ENCODE measurements at regions not wholly inside any gene's neighbourhood (a gene's known extent, or its start where the extent isn't known, plus 50 kb on each side); places are given as distances from the start of the nearest gene placed in this dataset.

DNA sequence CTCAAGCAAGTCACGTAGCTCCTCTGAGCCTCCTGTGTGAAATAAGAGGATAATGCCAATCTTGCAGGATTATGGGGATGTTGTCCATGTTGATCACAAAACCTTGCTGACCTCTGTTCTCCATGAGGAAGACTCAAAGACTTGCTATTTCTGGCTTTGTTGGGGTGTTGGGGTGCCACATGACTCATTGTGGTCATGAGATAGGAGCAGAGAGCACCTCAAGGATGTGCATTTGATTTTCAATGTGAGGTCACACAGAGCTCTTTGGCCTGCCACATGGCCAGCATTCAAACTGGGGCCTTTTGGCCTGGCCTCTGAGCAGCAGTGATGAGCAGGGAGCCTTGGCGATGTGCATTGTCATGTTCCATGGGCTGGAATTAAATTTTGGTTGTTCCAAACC lies 380.3 kb downstream of the GADD45G start (continued):
- peak; percentile 45; the same call in 1 of the 2 replicates for TF ChIP-seq EED (IDR thresholded peaks at IDR 0.05; ENCODE audit: low read depth)
- no peak for TF ChIP-seq SMAD1 (IDR thresholded peaks at IDR 0.05; ENCODE audit: low read depth, partially characterized antibody)
- TF ChIP-seq, protein P1, sequence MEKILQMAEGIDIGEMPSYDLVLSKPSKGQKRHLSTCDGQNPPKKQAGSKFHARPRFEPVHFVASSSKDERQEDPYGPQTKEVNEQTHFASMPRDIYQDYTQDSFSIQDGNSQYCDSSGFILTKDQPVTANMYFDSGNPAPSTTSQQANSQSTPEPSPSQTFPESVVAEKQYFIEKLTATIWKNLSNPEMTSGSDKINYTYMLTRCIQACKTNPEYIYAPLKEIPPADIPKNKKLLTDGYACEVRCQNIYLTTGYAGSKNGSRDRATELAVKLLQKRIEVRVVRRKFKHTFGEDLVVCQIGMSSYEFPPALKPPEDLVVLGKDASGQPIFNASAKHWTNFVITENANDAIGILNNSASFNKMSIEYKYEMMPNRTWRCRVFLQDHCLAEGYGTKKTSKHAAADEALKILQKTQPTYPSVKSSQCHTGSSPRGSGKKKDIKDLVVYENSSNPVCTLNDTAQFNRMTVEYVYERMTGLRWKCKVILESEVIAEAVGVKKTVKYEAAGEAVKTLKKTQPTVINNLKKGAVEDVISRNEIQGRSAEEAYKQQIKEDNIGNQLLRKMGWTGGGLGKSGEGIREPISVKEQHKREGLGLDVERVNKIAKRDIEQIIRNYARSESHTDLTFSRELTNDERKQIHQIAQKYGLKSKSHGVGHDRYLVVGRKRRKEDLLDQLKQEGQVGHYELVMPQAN (conservative IDR thresholded peaks at IDR 0.05): no peak
- TF ChIP-seq BRCA1 (IDR thresholded peaks at IDR 0.05; ENCODE audit: low read depth, low read length): no peak
- TF ChIP-seq RELA (IDR thresholded peaks at IDR 0.05; ENCODE audit: borderline replicate concordance, partially characterized antibody): no peak
- TF ChIP-seq HDGF (IDR thresholded peaks at IDR 0.05): no peak
- TF ChIP-seq NBN (IDR thresholded peaks at IDR 0.05): no peak
- TF ChIP-seq, protein P2, sequence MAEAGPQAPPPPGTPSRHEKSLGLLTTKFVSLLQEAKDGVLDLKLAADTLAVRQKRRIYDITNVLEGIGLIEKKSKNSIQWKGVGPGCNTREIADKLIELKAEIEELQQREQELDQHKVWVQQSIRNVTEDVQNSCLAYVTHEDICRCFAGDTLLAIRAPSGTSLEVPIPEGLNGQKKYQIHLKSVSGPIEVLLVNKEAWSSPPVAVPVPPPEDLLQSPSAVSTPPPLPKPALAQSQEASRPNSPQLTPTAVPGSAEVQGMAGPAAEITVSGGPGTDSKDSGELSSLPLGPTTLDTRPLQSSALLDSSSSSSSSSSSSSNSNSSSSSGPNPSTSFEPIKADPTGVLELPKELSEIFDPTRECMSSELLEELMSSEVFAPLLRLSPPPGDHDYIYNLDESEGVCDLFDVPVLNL (IDR thresholded peaks at IDR 0.05; ENCODE audit: low read depth, low read length): no peak
- no peak for TF ChIP-seq TARDBP (IDR thresholded peaks at IDR 0.05; ENCODE audit: borderline replicate concordance)
- TF ChIP-seq EZH2 (IDR thresholded peaks at IDR 0.05; ENCODE audit: borderline replicate concordance, control insufficient read depth, low read depth, low read length): no peak
- peak; percentile 86 for TF ChIP-seq RUNX3 (IDR thresholded peaks at IDR 0.05; ENCODE audit: low read length)
- no peak for TF ChIP-seq IRF4 (IDR thresholded peaks at IDR 0.05; ENCODE audit: low read depth, low read length)
- no peak for TF ChIP-seq PML (IDR thresholded peaks at IDR 0.05; ENCODE audit: low read length)

DNA sequence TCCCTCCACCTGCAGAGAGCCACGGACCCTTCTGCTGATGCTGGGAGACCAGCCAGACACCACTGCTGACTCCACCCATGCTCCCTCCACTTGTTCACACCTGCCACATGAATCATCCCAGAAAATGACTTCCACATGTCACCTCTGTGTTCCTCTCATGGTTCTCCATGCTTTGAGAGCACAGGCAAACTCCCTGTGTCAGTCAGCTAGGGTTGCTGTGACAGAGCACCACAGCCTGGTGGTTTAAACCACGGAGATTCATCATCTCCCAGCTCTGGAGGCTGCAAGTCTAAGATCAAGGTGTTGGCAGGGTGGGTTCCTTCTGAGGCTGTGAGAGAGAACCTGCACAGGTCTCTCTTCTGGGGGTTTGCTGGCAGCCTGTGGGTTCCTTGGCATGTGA lies 381.4 kb downstream of the GADD45G start:
- Histone ChIP-seq H3K36me3 (ENCODE audit: control insufficient read depth in 2 of 2, insufficient read depth in 2 of 2, low read length in 1 of 2) (no peaks in the 10 kb centered on the region), H3K27ac (ENCODE audit: control insufficient read depth, insufficient read depth) (no peak overlapping the region), H2AFZ (ENCODE audit: control insufficient read depth, low read depth, low read length) (no peak overlapping the region), H3K4me1 (ENCODE audit: control insufficient read depth, insufficient read depth, low read length) (peaks cover 6% of the 10 kb centered on the region; the same call in 1 of the 2 replicates), H3K9me3 (replicated peaks; ENCODE audit: control insufficient read depth, insufficient read depth, low read length) (no peaks in the 10 kb centered on the region; the same call in 2 of the 3 replicates), H4K20me1 (ENCODE audit: control insufficient read depth, insufficient read depth) (no peaks in the 10 kb centered on the region), H3K4me3 (no peak overlapping the region), H3K27me3 (replicated peaks in 1 of 2; ENCODE audit: control insufficient read depth in 2 of 2, insufficient read depth in 2 of 2, low read length in 1 of 2) (no peaks in the 10 kb centered on the region; a peak in 1 of 4 replicates), H3K4me2 (ENCODE audit: control insufficient read depth, insufficient read depth) (no peak overlapping the region), H3K9ac (ENCODE audit: control insufficient read depth, insufficient read depth, low read length) (no peak overlapping the region), H3K79me2 (ENCODE audit: control insufficient read depth, insufficient read depth, low read length) (no peaks in the 10 kb centered on the region)
- in situ Hi-C loops (cut with MboI) (no loop called here), intact Hi-C loops (cut with micrococcal nuclease; ENCODE audit: unreplicated experiment) (no loop called here)
- ChIA-PET SMC1A (ENCODE audit: uncharacterized antibody, unreplicated experiment) (no interaction called here), RAD21 (ENCODE audit: unreplicated experiment) (no interaction called here), POLR2A (no interaction called here), CTCF (no interaction called here)
- DNase-seq (ENCODE audit: low read depth, low spot score) (no peak), FAIRE-seq (no peak), ATAC-seq (no peak)
- WGBS (ENCODE audit: insufficient coverage, insufficient replicate concordance, low lambda C conversion rate, missing lambda C conversion rate): 40% methylated on average over 2 of the region's 2 CpGs
- BruUV-seq (replicated peaks): no TSS peak
- no peak for TF ChIP-seq IRF4 (IDR thresholded peaks at IDR 0.05; ENCODE audit: low read depth, low read length)
- TF ChIP-seq FOXM1 (IDR thresholded peaks at IDR 0.05; ENCODE audit: low read depth, low read length): no peak
- no peak for TF ChIP-seq JUNB (IDR thresholded peaks at IDR 0.05)
- TF ChIP-seq, protein P3, sequence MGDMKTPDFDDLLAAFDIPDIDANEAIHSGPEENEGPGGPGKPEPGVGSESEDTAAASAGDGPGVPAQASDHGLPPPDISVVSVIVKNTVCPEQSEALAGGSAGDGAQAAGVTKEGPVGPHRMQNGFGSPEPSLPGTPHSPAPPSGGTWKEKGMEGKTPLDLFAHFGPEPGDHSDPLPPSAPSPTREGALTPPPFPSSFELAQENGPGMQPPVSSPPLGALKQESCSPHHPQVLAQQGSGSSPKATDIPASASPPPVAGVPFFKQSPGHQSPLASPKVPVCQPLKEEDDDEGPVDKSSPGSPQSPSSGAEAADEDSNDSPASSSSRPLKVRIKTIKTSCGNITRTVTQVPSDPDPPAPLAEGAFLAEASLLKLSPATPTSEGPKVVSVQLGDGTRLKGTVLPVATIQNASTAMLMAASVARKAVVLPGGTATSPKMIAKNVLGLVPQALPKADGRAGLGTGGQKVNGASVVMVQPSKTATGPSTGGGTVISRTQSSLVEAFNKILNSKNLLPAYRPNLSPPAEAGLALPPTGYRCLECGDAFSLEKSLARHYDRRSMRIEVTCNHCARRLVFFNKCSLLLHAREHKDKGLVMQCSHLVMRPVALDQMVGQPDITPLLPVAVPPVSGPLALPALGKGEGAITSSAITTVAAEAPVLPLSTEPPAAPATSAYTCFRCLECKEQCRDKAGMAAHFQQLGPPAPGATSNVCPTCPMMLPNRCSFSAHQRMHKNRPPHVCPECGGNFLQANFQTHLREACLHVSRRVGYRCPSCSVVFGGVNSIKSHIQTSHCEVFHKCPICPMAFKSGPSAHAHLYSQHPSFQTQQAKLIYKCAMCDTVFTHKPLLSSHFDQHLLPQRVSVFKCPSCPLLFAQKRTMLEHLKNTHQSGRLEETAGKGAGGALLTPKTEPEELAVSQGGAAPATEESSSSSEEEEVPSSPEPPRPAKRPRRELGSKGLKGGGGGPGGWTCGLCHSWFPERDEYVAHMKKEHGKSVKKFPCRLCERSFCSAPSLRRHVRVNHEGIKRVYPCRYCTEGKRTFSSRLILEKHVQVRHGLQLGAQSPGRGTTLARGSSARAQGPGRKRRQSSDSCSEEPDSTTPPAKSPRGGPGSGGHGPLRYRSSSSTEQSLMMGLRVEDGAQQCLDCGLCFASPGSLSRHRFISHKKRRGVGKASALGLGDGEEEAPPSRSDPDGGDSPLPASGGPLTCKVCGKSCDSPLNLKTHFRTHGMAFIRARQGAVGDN (IDR thresholded peaks at IDR 0.05): no peak
- no peak for TF ChIP-seq ZSCAN29 (IDR thresholded peaks at IDR 0.05)
- TF ChIP-seq MXI1 (IDR thresholded peaks at IDR 0.05; ENCODE audit: low read depth, low read length): no peak
- no peak for TF ChIP-seq EGR1 (IDR thresholded peaks at IDR 0.05; ENCODE audit: borderline replicate concordance in 1 of 2, low read depth in 2 of 2, low read length in 2 of 2)
- no peak for TF ChIP-seq PAX5 (IDR thresholded peaks at IDR 0.05; ENCODE audit: borderline replicate concordance, low read depth, low read length)
- no peak for TF ChIP-seq BRCA1 (IDR thresholded peaks at IDR 0.05; ENCODE audit: low read depth, low read length)
